Right ventricle myocardium inferior (tissue), 1 donor: ENCODE measurements at regions not wholly inside any gene's neighbourhood (a gene's known extent, or its start where the extent isn't known, plus 50 kb on each side); places are given as distances from the start of the nearest gene placed in this dataset.
"Not testable (repeated sequence)": the region's sequence is repeated elsewhere in the genome, so short reads cannot be mapped to it uniquely, and the experiment has no call there.

Experiments used
- ATAC-seq: fragments of 200-7000 bp; cut with Tn5 transposase; one replicate; pipeline ENCODE4 v1.9.1; 2020; ENCODE audit warnings: mild to moderate bottlenecking, moderate library complexity
- DNase-seq: peaks from one replicate; pipeline ENCODE4 v3.0.0; 2021; ENCODE audit errors: missing footprints
- intact Hi-C: fragments of 100-400 bp; cut with DNase I; formaldehyde crosslinking; loops from one replicate; pipeline ENCODE4 v1.11.0; 2022
- donor health status: DM: no; HTN: yes; CAD: no; lungs with severe emphysema.

GRCh38 chr14:38554026-38554425, 298.1 kb upstream of the CLEC14A start:
- intact Hi-C loops = no loop called here
- DNase-seq = no peak
- no peak for ATAC-seq

DNA sequence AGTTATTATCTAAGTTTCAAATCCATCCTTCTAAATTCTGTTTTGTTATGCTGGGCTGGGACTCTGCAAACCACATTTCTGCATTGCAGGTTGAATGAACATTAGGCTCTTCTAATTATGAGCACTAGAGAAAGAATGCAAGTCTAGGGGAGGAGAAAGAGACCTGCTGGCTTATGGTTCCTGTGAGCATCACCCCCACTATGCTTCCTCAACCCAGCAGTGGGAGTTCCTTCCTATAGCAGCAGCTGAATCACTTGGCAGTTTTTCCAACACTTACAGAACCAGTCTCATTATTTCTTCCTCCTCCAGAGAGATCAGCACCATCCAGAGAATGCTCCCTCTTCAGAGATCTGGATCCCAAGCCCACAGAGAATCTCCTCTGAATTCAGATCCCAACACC, 297.7 kb upstream of the CLEC14A start:
- no peak for ATAC-seq
- no peak for DNase-seq
- intact Hi-C loops = no loop called here

DNA sequence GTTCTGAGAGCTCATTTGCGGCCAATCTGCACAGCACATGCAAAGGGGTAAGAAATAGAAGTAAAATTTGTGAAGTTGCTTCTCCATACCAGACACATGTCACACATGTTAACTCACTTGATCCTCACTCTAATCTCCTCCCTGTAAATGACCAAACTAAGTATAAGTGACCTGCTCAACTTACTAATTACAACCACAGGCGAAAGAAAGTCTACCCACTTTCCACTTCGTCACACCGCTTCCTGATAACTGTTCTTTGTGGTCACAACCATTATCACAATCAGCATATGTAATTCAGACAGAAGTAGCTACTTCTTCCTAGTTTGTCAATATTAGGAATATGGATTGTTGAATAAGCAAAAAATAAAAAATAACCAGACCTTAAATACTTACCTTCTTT, 293.7 kb upstream of the CLEC14A start:
- intact Hi-C loops = no loop called here
- no peak for ATAC-seq
- no peak for DNase-seq

GRCh38 chr14:38547961-38548490, 292.1 kb upstream of the CLEC14A start:
- DNase-seq (no peak), ATAC-seq (no peak)
- intact Hi-C loops = no loop called here

DNA sequence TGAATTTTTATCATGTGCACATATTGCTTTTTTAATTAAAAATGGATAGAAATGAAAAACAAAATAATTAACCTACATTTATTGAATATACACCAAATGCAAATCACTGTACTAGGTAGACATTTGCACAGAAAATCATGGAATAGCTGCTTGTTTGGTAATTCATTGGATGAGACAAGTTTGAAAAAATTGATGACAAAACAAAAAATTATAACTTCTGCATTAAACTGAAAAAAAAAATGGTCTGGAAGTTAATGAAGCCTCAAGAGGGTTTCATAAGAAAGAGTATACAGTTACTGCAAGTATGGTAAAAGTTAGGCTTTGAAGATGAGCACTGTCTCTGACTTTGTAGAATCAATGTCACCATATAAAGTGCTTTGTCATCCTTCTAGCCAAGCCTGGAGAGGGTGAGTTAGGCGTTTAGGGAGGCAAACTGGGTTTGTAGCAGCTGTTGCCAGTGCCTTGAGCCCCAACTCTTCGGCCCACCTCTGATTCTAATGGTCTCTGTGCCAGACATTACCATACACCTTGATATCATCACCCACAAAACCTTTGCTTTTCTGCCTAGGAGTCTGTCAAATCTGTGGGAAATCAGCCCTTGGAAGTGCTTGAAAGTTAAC, 291.1 kb upstream of the CLEC14A start:
- intact Hi-C loops = no loop called here
- ATAC-seq = no peak
- DNase-seq = no peak

- no peak for ATAC-seq
- intact Hi-C loops = no loop called here
- DNase-seq = no peak
Measured at GRCh38 chr14:38544776-38545175, 288.9 kb upstream of the CLEC14A start.

DNA sequence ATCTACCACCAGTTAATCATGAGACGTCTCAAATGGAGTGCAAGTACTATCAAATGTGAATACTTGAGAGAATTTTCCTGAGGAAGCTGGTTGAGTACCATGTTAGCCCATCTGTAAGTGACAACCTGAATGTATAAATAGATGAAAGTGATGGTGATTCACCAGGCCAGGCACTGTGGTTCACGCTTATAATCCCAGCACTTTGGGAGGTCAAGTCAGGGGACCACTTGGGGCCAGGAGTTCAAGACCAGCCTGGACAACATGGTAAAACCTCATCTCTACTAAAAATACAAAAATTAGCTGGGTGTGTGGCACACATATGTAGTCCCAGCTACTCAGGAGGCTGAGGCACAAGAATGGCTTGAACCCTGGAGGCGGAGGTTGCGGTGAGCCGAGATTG, 288.0 kb upstream of the CLEC14A start:
- ATAC-seq, intact Hi-C loops, DNase-seq: not testable (repeated sequence)

DNA sequence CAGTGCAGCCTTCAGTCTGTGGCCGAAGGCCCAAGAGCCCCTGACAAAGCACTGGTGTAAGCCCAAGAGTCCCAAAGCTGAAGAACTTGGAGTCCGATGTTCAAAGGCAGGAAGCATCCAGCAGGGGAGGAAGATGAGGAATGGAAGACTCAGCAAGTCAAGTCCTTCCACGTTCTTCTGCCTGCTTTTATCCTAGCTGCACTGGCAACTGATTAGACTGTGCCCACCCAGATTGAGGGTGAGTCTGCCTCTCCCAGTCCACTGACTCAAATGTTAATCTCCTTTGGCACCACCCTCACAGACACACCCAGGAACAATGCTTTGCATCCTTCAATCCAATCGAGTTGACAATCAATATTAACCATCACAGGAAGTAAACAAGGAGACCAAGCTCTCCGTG, 282.2 kb upstream of the CLEC14A start:
- ATAC-seq, intact Hi-C loops, DNase-seq: not testable (repeated sequence)

DNA sequence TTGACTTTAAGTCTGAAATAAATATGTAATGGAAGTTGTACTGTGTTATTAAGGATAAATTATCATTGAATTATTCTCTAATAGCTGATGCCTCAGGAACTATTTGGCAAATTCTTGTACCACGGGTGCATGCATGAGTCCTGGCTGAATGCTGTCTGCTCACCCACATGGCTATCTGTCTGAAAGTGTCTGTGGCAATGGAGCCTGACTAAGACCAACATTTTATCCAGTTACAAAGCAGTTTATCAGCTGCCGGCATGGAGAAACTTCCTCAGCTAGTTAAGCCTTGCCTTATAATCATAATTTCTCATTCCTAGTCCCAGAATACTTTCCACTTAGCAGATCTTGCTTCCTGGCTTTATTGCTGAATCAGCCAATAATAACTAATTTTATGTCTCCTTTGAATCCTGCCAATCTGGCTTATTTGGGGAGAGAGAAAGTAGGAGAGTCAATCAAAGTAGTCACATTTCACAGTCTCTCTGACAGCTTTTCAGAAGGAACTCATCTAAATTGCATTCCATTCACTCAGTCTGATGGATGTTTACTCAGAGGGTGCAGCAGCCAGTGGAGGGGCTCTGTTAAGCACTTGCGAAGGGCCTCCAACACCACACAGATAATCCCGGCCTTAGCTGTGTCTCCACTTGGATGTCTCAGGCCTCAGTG, 280.6 kb upstream of the CLEC14A start:
- intact Hi-C loops = no loop called here
- no peak for ATAC-seq
- DNase-seq = no peak

DNA sequence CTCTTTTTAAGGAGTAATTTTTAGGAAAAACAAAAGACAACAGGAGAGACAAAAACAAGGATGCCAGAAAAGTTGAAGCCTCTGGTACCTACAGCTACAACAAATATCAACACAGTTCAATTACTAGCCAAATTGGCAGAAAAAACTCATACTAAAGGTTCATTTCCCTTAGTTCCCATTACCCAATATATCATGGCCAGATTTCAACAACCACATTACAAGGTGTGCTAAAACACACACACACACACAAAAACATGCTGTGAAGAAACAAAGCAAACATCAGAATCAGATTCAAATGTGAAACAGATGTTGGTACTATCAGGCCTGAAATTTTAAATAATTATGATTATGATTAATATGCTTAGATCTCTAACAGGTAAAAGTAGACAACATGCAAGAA, 272.7 kb upstream of the CLEC14A start:
- intact Hi-C loops = no loop called here

GRCh38 chr14:38527502-38527878, 271.6 kb upstream of the CLEC14A start:
- ATAC-seq (no peak), DNase-seq (no peak)
- intact Hi-C loops = no loop called here

More for the DNA sequence above, 272.7 kb upstream of the CLEC14A start:
- DNase-seq = no peak
- no peak for ATAC-seq

DNA sequence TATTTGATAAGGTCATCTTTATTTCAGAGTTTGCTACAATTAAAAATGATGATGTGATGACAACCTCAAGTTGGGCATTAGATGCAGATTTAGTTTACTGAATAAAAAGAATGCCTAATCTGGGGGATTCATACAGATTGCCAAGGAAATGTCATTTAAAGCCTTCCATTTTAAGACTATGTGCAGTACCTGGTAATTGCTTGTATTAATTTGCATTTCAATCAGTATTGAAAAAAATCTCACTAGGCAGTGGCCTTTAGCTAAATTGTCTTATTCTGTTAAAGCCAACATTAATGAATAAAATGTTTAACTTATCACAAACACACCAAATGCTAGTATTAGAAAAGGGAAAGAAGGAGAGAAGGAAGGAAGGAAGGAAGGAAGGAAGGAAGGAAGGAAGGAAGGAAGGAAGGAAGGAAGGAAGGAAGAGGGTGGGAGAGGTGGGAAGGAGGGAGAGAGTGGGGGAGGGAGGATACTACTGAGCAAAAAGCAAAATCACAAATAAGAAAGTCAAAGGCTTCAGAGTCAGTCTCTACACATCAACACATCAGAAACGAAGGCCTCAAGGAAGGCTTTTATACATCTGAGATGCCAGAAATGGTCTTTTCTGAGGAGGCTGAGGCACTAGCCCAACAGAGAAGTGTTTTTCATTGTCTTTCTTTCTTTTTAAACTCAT, 271.1 kb upstream of the CLEC14A start:
- no peak for DNase-seq
- intact Hi-C loops = no loop called here
- ATAC-seq = no peak

GRCh38 chr14:38524636-38525509, 269.0 kb upstream of the CLEC14A start:
- DNase-seq (no peak), ATAC-seq (no peak)
- intact Hi-C loops = no loop called here

- intact Hi-C loops = no loop called here
- no peak for DNase-seq
- ATAC-seq = no peak
Measured at GRCh38 chr14:38522724-38523123, 266.8 kb upstream of the CLEC14A start.

DNA sequence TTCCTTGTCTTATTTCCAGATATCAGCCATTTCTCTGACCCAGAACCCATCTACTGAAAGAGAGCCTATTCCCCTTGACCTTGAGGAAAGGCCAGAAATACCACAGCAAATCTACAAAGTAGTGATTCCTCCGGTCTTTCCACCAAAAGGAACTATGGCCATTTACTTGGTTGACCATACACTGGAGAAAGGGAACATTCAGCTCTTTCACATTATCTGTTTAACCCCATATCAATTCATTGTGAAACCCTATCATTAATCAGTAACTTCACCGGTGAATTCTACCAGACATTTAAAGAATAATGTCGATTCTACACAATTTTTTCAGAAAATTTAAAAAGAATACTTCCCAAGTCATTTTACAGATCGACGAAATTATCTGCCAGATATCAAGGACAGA, 265.7 kb upstream of the CLEC14A start:
- DNase-seq (no peak), ATAC-seq (no peak)
- intact Hi-C loops = no loop called here

GRCh38 chr14:38517426-38517825, 261.5 kb upstream of the CLEC14A start:
- DNase-seq = no peak
- intact Hi-C loops = no loop called here
- ATAC-seq = no peak

- DNase-seq (no peak), ATAC-seq (no peak)
- intact Hi-C loops = no loop called here
Measured at GRCh38 chr14:38512236-38512635, 256.3 kb upstream of the CLEC14A start.

- ATAC-seq (no peak), DNase-seq (no peak)
- intact Hi-C loops = no loop called here
Measured at GRCh38 chr14:38507299-38507698, 251.4 kb upstream of the CLEC14A start.

GRCh38 chr14:38505973-38506249, 250.0 kb upstream of the CLEC14A start:
- intact Hi-C loops = no loop called here
- DNase-seq (no peak), ATAC-seq (no peak)
